HG02763 (cell line): ENCODE measurements at regions not wholly inside any gene's neighbourhood (a gene's known extent, or its start where the extent isn't known, plus 50 kb on each side); places are given as distances from the start of the nearest gene placed in this dataset.

Experiments used
- ATAC-seq: cut with Tn5 transposase; IDR thresholded peaks from one replicate; pipeline ENCODE4 v1.9.1; 2021; ENCODE audit warnings: mild to moderate bottlenecking, moderate library complexity; ENCODE audit not compliant: unreplicated experiment

GRCh38 chr5:82772281-82772680 is 304.9 kb downstream of the TMEM167A start:
- no peak for ATAC-seq

- no peak for ATAC-seq
These were observed 311.0 kb downstream of the TMEM167A start for GRCh38 chr5:82766206-82766605.

DNA sequence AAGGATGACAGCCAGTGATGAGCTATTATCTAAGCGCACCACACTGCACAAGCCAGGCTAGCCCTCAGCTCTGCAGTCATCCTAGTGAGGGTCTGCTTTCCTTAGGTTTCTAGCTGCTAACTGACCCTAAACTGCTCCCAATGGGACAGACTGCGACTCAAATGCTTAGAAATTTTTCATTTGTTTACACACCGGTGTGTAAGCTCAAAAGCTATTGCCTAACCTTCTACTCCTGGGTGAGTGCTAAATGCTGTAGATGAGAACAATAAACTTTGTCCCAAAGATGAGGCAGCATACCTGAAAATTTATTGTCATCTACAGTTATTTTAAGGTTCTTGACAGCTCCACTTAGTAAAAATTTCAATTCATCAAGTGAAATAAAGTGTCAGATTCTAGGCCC is 311.4 kb downstream of the TMEM167A start:
- ATAC-seq = no peak

GRCh38 chr5:82760856-82761255 is 316.3 kb downstream of the TMEM167A start:
- ATAC-seq = no peak

DNA sequence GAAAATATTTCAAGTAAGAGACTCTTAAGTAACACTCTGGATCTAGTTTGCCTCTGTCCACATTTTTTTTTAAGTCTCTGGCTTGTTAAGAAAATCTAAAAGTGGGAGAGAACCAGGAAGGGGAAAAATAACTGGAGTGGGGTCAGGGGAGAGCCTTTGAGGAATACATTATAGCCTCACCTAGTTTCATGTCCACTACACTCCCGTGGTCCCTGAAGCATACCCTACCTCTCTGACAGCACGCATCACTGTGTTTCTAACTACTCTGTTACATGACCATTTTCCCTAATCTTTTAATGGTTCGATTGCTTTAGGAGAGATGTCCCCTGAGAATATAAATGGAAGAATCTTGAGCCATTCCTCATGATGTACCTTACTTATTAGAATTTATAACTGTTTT is 318.3 kb downstream of the TMEM167A start:
- ATAC-seq = no peak

- ATAC-seq = peak; percentile 93
These were observed 322.4 kb downstream of the TMEM167A start for GRCh38 chr5:82754759-82755158.

DNA sequence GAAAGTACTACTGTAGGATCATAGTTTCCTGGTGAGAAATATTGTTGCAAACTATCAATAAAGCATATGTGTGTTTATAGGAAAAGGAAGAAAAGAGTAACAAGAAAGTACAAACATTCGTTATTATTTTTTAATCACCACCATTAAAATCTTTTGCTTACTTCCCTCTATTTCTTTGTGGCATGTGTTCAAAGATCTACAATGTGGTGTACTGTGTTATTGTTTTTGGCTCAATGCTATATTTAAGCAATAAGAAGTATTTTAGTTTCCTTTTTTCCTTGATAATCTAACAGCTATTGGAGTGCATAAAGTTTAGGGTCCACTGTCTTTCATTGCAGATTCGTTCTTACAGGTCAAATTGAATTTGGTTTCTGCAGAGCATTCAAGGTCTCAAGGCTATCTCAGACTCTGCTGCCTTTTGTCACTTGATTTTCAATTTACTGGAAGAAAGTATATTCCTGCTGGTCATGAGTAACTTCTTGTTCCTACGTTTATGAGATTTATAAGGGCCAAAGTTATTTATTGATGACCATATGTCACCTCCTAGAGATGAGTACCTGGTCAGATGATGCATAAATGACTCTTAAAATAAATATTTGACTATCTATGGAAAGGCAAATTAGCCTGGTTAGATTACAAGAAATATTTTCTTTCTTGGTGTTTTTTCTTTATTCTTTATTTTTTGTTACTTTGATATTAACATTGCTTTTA is 323.0 kb downstream of the TMEM167A start:
- no peak for ATAC-seq

- ATAC-seq = no peak
These were observed 323.8 kb downstream of the TMEM167A start for GRCh38 chr5:82753374-82753773.

DNA sequence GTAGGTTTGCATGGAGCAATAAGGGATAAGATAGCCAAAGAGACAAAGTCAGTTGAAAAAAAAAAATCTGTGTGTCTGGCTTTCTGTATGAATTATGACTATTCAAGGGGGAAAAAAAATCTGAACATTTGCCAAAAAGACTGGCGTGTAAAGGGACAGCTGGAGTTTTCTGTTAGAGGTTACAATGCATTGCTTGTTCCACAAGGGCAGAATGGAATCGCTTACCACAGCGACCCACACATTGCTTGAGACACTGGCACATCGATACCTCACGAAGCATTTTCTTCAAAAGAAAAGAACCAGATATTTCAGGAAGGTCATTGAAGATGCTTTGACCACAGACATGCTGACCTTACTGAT is 327.8 kb downstream of the TMEM167A start:
- no peak for ATAC-seq

DNA sequence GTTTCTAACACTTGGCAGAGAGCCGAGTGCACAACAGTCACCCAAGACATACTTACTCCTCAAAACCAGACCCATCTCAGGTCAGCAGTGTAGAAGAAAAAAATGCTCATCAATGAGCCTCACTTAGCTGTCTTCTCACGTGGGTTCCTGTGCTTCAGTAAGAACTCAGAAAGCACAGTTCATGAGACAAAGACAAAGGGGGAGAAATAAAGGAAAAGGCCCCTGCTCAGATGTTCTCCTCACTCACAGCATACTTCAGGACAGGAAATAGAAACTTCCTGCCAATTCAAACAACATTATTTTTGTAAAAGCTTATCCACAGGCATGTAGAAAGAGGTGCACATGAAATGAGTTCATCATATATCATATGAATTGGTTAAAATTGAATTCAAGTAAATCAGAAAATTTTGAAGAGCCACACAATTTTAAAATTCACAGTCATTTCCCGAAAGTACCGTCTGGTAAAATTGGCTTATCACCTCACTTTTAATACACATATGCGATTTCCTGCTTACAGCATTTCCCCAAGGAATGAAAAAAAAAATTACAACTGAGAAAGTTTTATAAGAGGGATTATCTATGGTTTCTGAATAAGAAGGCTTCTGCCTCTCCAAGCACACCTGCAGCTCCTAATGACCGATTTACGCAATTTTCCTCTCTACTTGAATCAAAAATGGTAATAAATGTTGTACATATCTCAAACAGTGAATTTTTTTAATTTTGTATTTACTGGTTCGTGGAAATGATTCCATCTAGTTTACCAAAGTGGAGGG is 328.3 kb downstream of the TMEM167A start:
- ATAC-seq = no peak

- ATAC-seq = no peak
These were observed 329.2 kb downstream of the TMEM167A start for GRCh38 chr5:82747986-82748385.

- no peak for ATAC-seq
These were observed 332.2 kb downstream of the TMEM167A start for GRCh38 chr5:82745016-82745415.

DNA sequence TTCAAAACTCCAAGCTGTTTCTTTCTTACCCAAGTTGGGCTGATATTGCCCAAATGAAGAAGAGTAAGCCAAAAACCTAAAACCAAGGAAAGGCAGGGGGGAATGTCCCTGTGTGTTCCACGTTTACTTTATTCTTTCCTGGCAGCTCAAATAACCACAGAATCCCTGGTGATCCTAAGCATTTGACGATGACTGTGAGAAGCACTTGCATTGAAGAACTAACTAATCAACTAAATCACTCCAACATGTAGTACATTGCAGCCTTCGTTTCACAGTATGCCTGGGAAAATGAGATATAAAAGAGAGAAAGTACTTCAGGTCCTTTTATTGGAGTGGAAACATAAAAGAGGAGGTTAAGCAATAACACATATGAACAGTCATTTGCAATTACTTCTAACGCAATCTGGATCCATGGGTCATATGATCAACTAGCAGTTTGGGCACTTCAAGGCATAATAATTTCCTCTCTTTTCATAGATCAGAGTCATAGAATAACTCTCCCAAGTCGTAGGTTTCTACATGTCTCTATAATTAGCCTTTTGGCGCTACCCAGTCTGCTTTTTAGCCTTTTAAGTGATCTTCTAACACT is 338.4 kb downstream of the TMEM167A start:
- ATAC-seq = no peak

GRCh38 chr5:82735160-82735789 is 341.9 kb downstream of the TMEM167A start:
- ATAC-seq = no peak

- no peak for ATAC-seq
These were observed 342.8 kb downstream of the TMEM167A start for GRCh38 chr5:82734347-82734746.

DNA sequence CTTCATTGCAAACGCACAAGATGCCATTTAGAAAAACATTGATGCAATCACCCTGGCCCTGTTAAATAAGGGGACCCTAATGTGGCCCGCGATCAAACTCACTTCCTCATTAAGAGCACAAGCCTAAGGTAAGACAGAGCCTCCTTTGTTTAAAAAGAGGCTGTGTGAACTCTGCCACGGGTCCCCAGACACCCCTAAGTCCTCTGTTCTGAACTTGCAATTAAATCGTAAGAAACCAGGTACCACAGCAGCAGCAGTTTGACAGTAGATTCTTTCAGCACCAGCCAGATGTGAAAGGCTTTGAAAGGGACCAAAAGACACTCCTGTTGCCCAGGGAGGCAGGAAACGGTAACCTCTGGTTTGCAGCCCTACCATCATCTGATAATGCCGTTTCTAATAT is 346.3 kb downstream of the TMEM167A start:
- ATAC-seq = no peak

DNA sequence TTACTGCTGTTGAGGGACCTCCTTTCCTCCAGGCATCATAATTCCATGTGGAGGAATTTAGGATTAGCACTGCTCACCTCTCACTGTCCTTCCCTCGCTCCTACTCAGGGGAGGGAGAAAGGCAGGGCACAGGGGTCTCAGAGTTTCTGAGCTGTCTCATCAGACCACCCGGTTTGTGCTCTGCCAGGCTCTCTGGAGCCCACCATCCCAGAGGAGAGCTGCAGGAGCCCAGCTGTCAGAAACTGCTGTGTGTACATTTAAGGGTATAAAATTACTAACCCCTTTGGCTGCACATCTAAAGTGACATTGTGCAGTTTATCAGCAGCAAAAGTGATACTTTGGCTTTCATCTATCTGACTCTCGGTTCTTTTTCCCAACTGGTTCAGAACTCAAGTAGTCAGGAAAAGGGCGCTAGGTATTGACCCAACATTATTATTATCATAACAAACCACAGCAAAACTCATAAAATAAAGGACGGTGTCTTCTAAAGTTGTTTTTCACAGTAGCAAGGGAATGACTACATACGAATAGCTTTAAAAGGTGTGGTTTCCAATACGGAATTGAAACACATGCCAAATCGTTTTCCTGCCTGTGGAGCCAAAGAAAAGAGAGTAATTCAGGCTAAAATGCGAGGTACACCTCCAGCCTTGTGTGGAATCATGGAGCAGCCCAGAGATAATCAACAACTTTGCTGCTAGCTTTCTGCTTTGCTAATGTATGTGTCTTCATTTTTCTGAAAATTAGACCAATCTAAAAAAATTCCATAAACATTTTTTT is 348.1 kb downstream of the TMEM167A start:
- ATAC-seq = no peak

DNA sequence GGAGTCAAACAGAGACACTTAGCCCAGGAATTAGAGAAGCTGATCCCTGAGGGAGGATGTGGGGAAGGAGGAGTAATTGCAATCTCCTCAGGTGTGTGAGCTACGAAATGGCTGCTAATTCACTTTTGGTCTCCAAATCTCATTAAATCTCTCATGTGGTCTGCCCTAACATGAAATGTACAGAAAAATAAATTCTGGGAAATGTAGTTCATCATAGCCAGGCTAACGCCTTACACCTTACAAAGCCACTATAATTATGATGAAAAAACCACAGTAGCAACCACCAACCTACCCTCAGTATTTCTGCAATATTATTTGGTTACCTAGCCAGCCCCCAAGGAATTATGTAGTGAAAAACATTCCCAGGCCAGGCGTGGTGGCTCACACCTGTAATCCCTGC is 354.0 kb downstream of the TMEM167A start:
- ATAC-seq = no peak

GRCh38 chr5:82721087-82721410 is 356.1 kb downstream of the TMEM167A start:
- ATAC-seq = no peak

DNA sequence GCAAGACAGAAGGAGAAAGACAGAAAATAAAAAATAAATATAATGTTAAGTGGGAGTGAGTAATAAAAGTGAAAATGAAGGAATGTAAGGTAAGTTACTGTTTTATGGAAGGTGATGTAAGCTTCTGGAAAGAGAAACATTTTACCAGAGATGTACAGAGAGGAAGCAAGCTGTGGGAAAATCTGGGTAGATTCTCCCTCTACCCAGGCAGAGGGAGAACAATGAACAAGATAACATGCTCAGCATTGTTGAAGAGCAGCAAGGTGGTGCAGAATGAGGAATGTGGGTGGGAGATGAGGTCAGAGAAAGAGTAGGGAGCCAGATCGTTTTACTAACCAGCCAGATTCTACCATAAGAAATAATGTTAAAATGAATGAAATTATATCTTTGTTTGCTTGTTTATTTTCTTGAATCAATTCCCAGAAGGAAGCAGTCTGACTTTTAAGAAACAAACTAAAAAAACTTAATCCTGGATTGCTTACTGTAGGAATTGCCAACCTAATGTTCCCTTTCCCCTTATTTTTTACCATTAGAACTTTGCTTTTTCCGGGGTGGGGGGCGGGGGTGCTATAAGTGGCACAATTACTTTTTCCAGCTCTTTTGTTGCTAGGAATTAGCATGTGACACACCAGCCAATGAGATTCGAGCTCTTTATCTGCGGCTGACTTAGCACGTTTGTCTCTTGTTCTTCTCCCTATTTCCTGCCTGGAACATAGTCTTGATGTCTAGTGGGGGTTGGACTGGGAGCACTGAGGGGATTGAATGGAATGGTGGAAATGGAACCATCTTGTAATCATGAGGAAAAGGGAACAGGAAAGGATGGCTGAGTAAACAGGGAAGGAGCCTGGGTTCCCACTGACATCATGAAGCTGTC is 356.7 kb downstream of the TMEM167A start:
- no peak for ATAC-seq
